ENCODE measurements at regions not wholly inside any gene's neighbourhood (a gene's known extent, or its start where the extent isn't known, plus 50 kb on each side); places are given as distances from the start of the nearest gene placed in this dataset.

- TF ChIP-seq POLR2A (IDR thresholded peaks at IDR 0.05; ENCODE audit: low read depth, low read length) (no peak), MAX (IDR thresholded peaks at IDR 0.05; ENCODE audit: insufficient read depth, insufficient read length) (no peak), POLR2AphosphoS5 (IDR thresholded peaks at IDR 0.05; ENCODE audit: insufficient read depth, low read depth, low read length) (no peak), MYC (IDR thresholded peaks at IDR 0.05; ENCODE audit: low read depth, low read length) (no peak), JUN (IDR thresholded peaks at IDR 0.05; ENCODE audit: borderline replicate concordance, insufficient read depth, insufficient read length, low read depth) (no peak), EZH2 (IDR thresholded peaks at IDR 0.05; ENCODE audit: borderline replicate concordance, low read depth, low read length, severe bottlenecking) (no peak), FOS (IDR thresholded peaks at IDR 0.05; ENCODE audit: borderline replicate concordance, insufficient read depth, low read length) (no peak), CTCF (IDR thresholded peaks at IDR 0.05; ENCODE audit: extremely low read depth in 1 of 2, insufficient read depth in 1 of 2, low read depth in 1 of 2, low read length in 2 of 2) (no peak), GATA2 (IDR thresholded peaks at IDR 0.05; ENCODE audit: insufficient read depth, insufficient read length, low read depth, low read length) (no peak)
- H3K79me2 ChIP-seq (ENCODE audit: control insufficient read depth, insufficient read depth, low read length) = no peaks in the 10 kb centered on the region
- no peaks in the 10 kb centered on the region for H3K9me1 ChIP-seq (replicated peaks; ENCODE audit: control insufficient read depth, extremely low read depth, insufficient read depth, low read length)
- no peak overlapping the region for H3K4me3 ChIP-seq (replicated peaks in 1 of 3; ENCODE audit: insufficient read depth in 1 of 3, low read depth in 1 of 3, low read length in 3 of 3)
- dilution Hi-C loops (cut with MboI; ENCODE audit: extremely low pct_ligation_motif_present, low sequenced_read_pairs) = no loop called here
- no peak overlapping the region for H2AFZ ChIP-seq (ENCODE audit: low read depth, low read length)
- no peaks in the 10 kb centered on the region for H3K36me3 ChIP-seq (ENCODE audit: control insufficient read depth in 2 of 2, extremely low read depth in 1 of 2, insufficient read depth in 2 of 2, low read length in 2 of 2)
- no peak overlapping the region for H3K9ac ChIP-seq (replicated peaks; ENCODE audit: extremely low read depth, insufficient read depth, low read length)
- H3K4me1 ChIP-seq (ENCODE audit: control insufficient read depth, extremely low read depth, insufficient read depth, low read length) = no peaks in the 10 kb centered on the region
- no peak overlapping the region for H3K4me2 ChIP-seq (ENCODE audit: insufficient read depth, low read length)
- BruUV-seq (replicated peaks) = no TSS peak
- no peak for FAIRE-seq
- no peak for DNase-seq (ENCODE audit: low read depth, low spot score)
- no peaks in the 10 kb centered on the region for H3K9me3 ChIP-seq (replicated peaks; ENCODE audit: control insufficient read depth, insufficient read depth, low read length)
- intact Hi-C loops (cut with micrococcal nuclease) = no loop called here
- H3K27ac ChIP-seq (ENCODE audit: insufficient read depth, low read depth, low read length) = no peak overlapping the region
- no peaks in the 10 kb centered on the region for H4K20me1 ChIP-seq (replicated peaks; ENCODE audit: control insufficient read depth, extremely low read depth, insufficient read depth, low read length)
- CTCF ChIA-PET = interaction anchor here (1.5 kb wide), 1 partner anchor 16 kb away, joined by 5 read pairs; no protein-coding TSS in a partner anchor
- POLR2A ChIA-PET = no interaction called here
- no peaks in the 10 kb centered on the region for H3K27me3 ChIP-seq (ENCODE audit: control insufficient read depth in 2 of 2, insufficient read depth in 2 of 2, low read length in 2 of 2)
These were observed 215.5 kb upstream of the LMCD1 start for GRCh38 chr3:8286086-8286485.

All from endothelial cell of umbilical vein (primary cell).